Left lobe of liver (tissue), 2 donors: ENCODE measurements at regions not wholly inside any gene's neighbourhood (a gene's known extent, or its start where the extent isn't known, plus 50 kb on each side); places are given as distances from the start of the nearest gene placed in this dataset.
"Not testable (repeated sequence)": the region's sequence is repeated elsewhere in the genome, so short reads cannot be mapped to it uniquely, and the experiment has no call there.

Experiments used
- ATAC-seq: fragments of 200-7000 bp; cut with Tn5 transposase; one replicate; pipeline ENCODE4 v1.9.1; 2020; ENCODE audit warnings: mild to moderate bottlenecking, moderate library complexity
- DNase-seq: peaks from one replicate; pipeline ENCODE4 v3.0.0-alpha.2; 2020; ENCODE audit warnings: low spot score
- donor health status: DM: no; HTN: no; CAD: no; lungs with moderate emphysema.
- donor health status: DM: no; HTN: yes; CAD: no.

GRCh38 chr17:22551695-22552415, 859.5 kb downstream of the KCNJ18 start:
- DNase-seq, ATAC-seq: not testable (repeated sequence)

GRCh38 chr17:22569459-22570143, 877.3 kb downstream of the KCNJ18 start:
- no peak for DNase-seq
- ATAC-seq: no peak

- DNase-seq (no peak), ATAC-seq (no peak)
Observed at GRCh38 chr17:22570144-22570845, 878.0 kb downstream of the KCNJ18 start.

GRCh38 chr17:22599322-22599721, 907.0 kb downstream of the KCNJ18 start:
- no peak for ATAC-seq
- no peak for DNase-seq

- ATAC-seq (peak; percentile 72), DNase-seq (no peak)
Observed at GRCh38 chr17:22600644-22601298, 908.4 kb downstream of the KCNJ18 start.
